K562 (cell line): ENCODE measurements at regions not wholly inside any gene's neighbourhood (a gene's known extent, or its start where the extent isn't known, plus 50 kb on each side); places are given as distances from the start of the nearest gene placed in this dataset.

ENCODE experiments used
- ATAC-seq: fragments of 200-7000 bp; cut with Tn5 transposase; 3 replicates; pipeline ENCODE4 v1.9.1; 2020; ENCODE audit warnings: moderate library complexity
- BruUV-seq: library from RNA; stranded (reverse); fragments of 400-500 nt; replicated peaks from 2 replicates; lab custom pipeline; 2021; lab: Mats Ljungman, UMichigan
- CTCF ChIA-PET: fragments of 300-600 bp; formaldehyde crosslinking; extraction: SDS; loops from one replicate; lab custom pipeline; 2021; ENCODE audit warnings: low intra/inter-chr PET ratio; lab: Yijun Ruan, JAX
- POLR2A ChIA-PET: fragments of 300-600, 350-650 bp; sonication (Branson Sonifier 250); formaldehyde crosslinking; extraction: SDS; loops from one replicate; lab custom pipeline; 2021; ENCODE audit warnings: antibody characterized with exemption, inconsistent platforms; lab: Yijun Ruan, JAX
- DNase-seq, 4 experiments: peaks; one replicate each; pipeline versions ENCODE4 v3.0.0 to v3.0.0-alpha.2; 2011 to 2018; ENCODE audit warnings: low spot score in 3 of 4, mixed read lengths in 3 of 4; ENCODE audit errors: extremely low read depth in 1 of 4
- FAIRE-seq: peaks from 2 replicates; lab custom pipeline; 2011; peaks lifted over from hg19 to GRCh38; lab: Jason Lieb, UNC
- H2AFZ ChIP-seq: 2 replicates; pipeline ENCODE4 v1.6.0; 2011; ENCODE audit warnings: low read depth, low read length, control low read depth, inconsistent platforms
- H3K27ac ChIP-seq: fragments of 200-600 bp; 3 replicates; pipeline ENCODE4 v1.8.0; 2011; ENCODE audit warnings: low read depth, mild to moderate bottlenecking, control low read depth, inconsistent platforms, low read length, moderate library complexity, mixed read lengths; ENCODE audit errors: extremely low read depth
- H3K27me3 ChIP-seq, 2 experiments: fragments of 300-600 bp in 1 of 2; 2 replicates in 1 of 2; 3 replicates in 1 of 2; pipeline versions ENCODE4 v1.6.0 to v1.8.0; 2011; ENCODE audit warnings: inconsistent platforms in 2 of 2, low read length in 2 of 2, mild to moderate bottlenecking in 1 of 2, mixed read lengths in 1 of 2, moderate library complexity in 1 of 2; ENCODE audit not compliant: control insufficient read depth in 2 of 2, insufficient read depth in 2 of 2
- H3K36me3 ChIP-seq: fragments of 300-600 bp; 3 replicates; pipeline ENCODE4 v1.8.0; 2011; ENCODE audit warnings: mild to moderate bottlenecking, low read length, inconsistent platforms; ENCODE audit not compliant: control insufficient read depth, insufficient read depth
- H3K4me1 ChIP-seq, 2 experiments: fragments of 200-600 bp in 1 of 2; replicated peaks in 1 of 2; 2 replicates in 1 of 2; 3 replicates in 1 of 2; pipeline versions ENCODE4 v1.5.1 to v1.8.0; 2011; ENCODE audit warnings: inconsistent platforms in 2 of 2, low read length in 2 of 2, mild to moderate bottlenecking in 1 of 2, mixed read lengths in 1 of 2, moderate library complexity in 1 of 2; ENCODE audit not compliant: control insufficient read depth in 2 of 2, insufficient read depth in 2 of 2
- H3K4me2 ChIP-seq: 2 replicates; pipeline ENCODE4 v1.6.1; 2011; ENCODE audit warnings: low read length, control low read depth, inconsistent platforms, mixed read lengths; ENCODE audit not compliant: insufficient read depth
- H3K4me3 ChIP-seq: fragments of 200-600 bp; sonication (generic), shearing (Covaris generic); 2 replicates; pipeline ENCODE4 v1.5.1; 2016; ENCODE audit warnings: control low read depth, inconsistent platforms
- H3K79me2 ChIP-seq: fragments of 200-600 bp; 3 replicates; pipeline ENCODE4 v1.8.0; 2011; ENCODE audit warnings: low read length, inconsistent platforms; ENCODE audit not compliant: control insufficient read depth, insufficient read depth
- H3K9ac ChIP-seq, 2 experiments: 2 replicates each; pipeline versions ENCODE4 v1.6.0 to v1.6.1; 2011; ENCODE audit warnings: low read depth in 2 of 2, low read length in 2 of 2, control low read depth in 1 of 2, inconsistent platforms in 1 of 2, mild to moderate bottlenecking in 1 of 2, mixed read lengths in 1 of 2; ENCODE audit not compliant: insufficient read depth in 1 of 2
- H3K9me1 ChIP-seq: one replicate; pipeline ENCODE4 v1.6.0; 2011; ENCODE audit warnings: inconsistent platforms, mild to moderate bottlenecking, low read length, moderate library complexity; ENCODE audit not compliant: control insufficient read depth, insufficient read depth
- H3K9me3 ChIP-seq: replicated peaks from 2 replicates; pipeline ENCODE4 v1.5.1; 2011; ENCODE audit warnings: low read depth, low read length, inconsistent platforms; ENCODE audit not compliant: control insufficient read depth, insufficient read depth
- H4K20me1 ChIP-seq: replicated peaks from 2 replicates; pipeline ENCODE4 v1.6.1; 2011; ENCODE audit warnings: low read length, inconsistent platforms, mixed read lengths; ENCODE audit not compliant: control insufficient read depth, insufficient read depth
- BRD9 ChIP-seq: fragments of 450-650 bp; IDR thresholded peaks from 2 replicates; pipeline ENCODE4 v1.6.1; 2018; ENCODE audit warnings: low read depth; ENCODE audit not compliant: partially characterized antibody
- EWSR1 ChIP-seq: fragments of 450-650 bp; IDR thresholded peaks from 2 replicates; pipeline ENCODE4 v1.6.1; 2018; ENCODE audit warnings: borderline replicate concordance, mild to moderate bottlenecking, low read depth, moderate library complexity; ENCODE audit not compliant: partially characterized antibody
- FOXA1 ChIP-seq: fragments of 450-650 bp; IDR thresholded peaks from 2 replicates; pipeline ENCODE4 v1.6.1; 2016; ENCODE audit warnings: mild to moderate bottlenecking, borderline replicate concordance
- JUNB ChIP-seq: fragments of 450-650 bp; formaldehyde crosslinking; conservative IDR thresholded peaks from 2 replicates; pipeline ENCODE4 v1.4.0; 2020; ENCODE audit warnings: mild to moderate bottlenecking
- KDM1A ChIP-seq, 2 experiments: fragments of 450-650 bp; IDR thresholded peaks; 2 replicates each; pipeline ENCODE4 v1.6.1; 2016; ENCODE audit warnings: mild to moderate bottlenecking in 2 of 2
- KDM4B ChIP-seq, 2 experiments: fragments of 450-650 bp in 1 of 2; sonication (generic) in 1 of 2; IDR thresholded peaks; 2 replicates each; pipeline ENCODE4 v1.6.1; 2016 to 2017; ENCODE audit warnings: borderline replicate concordance in 2 of 2, antibody characterized with exemption in 1 of 2, low read depth in 1 of 2, mild to moderate bottlenecking in 1 of 2
- MEF2A ChIP-seq: IDR thresholded peaks from 2 replicates; pipeline ENCODE4 v1.6.1; 2011; ENCODE audit warnings: low read depth, mild to moderate bottlenecking, low read length, moderate library complexity; ENCODE audit not compliant: control insufficient read depth
- NFRKB ChIP-seq: fragments of 450-650 bp; IDR thresholded peaks from 2 replicates; pipeline ENCODE4 v1.6.1; 2016; ENCODE audit warnings: low read depth
- SMC3 ChIP-seq: conservative IDR thresholded peaks from 2 replicates; pipeline ENCODE4 v1.6.1; 2011; ENCODE audit warnings: low read depth, low read length, improper control_type of control experiment; ENCODE audit not compliant: insufficient read depth
- SREBF2 ChIP-seq: sonication (generic); formaldehyde crosslinking; IDR thresholded peaks from 2 replicates; pipeline ENCODE4 v1.4.0; 2020; ENCODE audit warnings: mild to moderate bottlenecking, missing genetic modification reagents
- TBP ChIP-seq: optimal IDR thresholded peaks from 2 replicates; pipeline ENCODE3; 2011; ENCODE audit warnings: low read depth, low read length, improper control_type of control experiment
- TCF7L2 ChIP-seq: fragments of 150-350 bp; IDR thresholded peaks from 2 replicates; pipeline ENCODE4 v1.6.1; 2016; ENCODE audit warnings: low read depth, mild to moderate bottlenecking, low read length, moderate library complexity
- TEAD4 ChIP-seq, 2 experiments: sonication (generic) in 1 of 2; formaldehyde crosslinking in 1 of 2; IDR thresholded peaks; 2 replicates each; pipeline versions ENCODE4 v1.6.1 to v1.8.0; 2012 to 2022; ENCODE audit warnings: borderline replicate concordance in 1 of 2, inconsistent platforms in 1 of 2, low read length in 1 of 2, mild to moderate bottlenecking in 1 of 2, missing genetic modification reagents in 1 of 2
- ZNF263 ChIP-seq: sonication (generic); formaldehyde crosslinking; IDR thresholded peaks from 2 replicates; pipeline ENCODE4 v1.8.0; 2022; ENCODE audit warnings: mild to moderate bottlenecking, missing genetic modification reagents, borderline replicate concordance
- ZNF407 ChIP-seq: fragments of 450-650 bp; IDR thresholded peaks from 2 replicates; pipeline ENCODE4 v1.6.1; 2016; ENCODE audit warnings: low read depth
- ZNF583 ChIP-seq: fragments of 250-450 bp; sonication (Bioruptor Pico); IDR thresholded peaks from 2 replicates; pipeline ENCODE4 v1.4.0; 2020
- ZNF778 ChIP-seq: fragments of 450-650 bp; formaldehyde crosslinking; IDR thresholded peaks from 2 replicates; pipeline ENCODE4 v1.4.0; 2020; ENCODE audit warnings: mild to moderate bottlenecking, moderate library complexity
- ZNF79 ChIP-seq: fragments of 250-450 bp; sonication (Bioruptor Pico); IDR thresholded peaks from 2 replicates; pipeline ENCODE4 v1.4.0; 2020; ENCODE audit warnings: low read depth, mild to moderate bottlenecking, moderate library complexity
- WGBS: fragments of 100-300 bp; shearing (Covaris generic); methylation state at CpG from one replicate; pipeline ENCODE4 v1.1.6; 2016; ENCODE audit warnings: low coverage, mixed read lengths; ENCODE audit not compliant: insufficient coverage; ENCODE audit errors: missing lambda C conversion rate; 5-methylcytosine and 5-hydroxymethylcytosine counted together
- in situ Hi-C: fragments of 300-500 bp; cut with MboI; formaldehyde crosslinking; loops from 4 replicates; pipeline ENCODE4 v1.15.0; 2018; ENCODE audit warnings: inconsistent platforms, mixed read lengths
- intact Hi-C: fragments of 100-400 bp; cut with micrococcal nuclease; formaldehyde crosslinking; loops from 2 replicates; pipeline ENCODE4 v1.14.2; 2022

GRCh38 chr2:5250482-5250881, 441.7 kb upstream of the SOX11 start:
- no peaks in the 10 kb centered on the region for H3K9me3 ChIP-seq
- 0% methylated on average over 5 of the region's 5 CpGs for WGBS
- no peak overlapping the region for H3K4me3 ChIP-seq
- no peaks in the 10 kb centered on the region for H4K20me1 ChIP-seq
- no peaks in the 10 kb centered on the region for H3K4me1 ChIP-seq
- BruUV-seq: no TSS peak
- intact Hi-C loops (no loop called here), in situ Hi-C loops (no loop called here)
- POLR2A ChIA-PET: no interaction called here
- H2AFZ ChIP-seq: no peak overlapping the region
- no peak for ATAC-seq
- no peak overlapping the region for H3K27ac ChIP-seq
- no peak for FAIRE-seq
- no peak overlapping the region for H3K9ac ChIP-seq
- H3K9me1 ChIP-seq: no peaks in the 10 kb centered on the region
- CTCF ChIA-PET: no interaction called here
- DNase-seq: no peak
- no peaks in the 10 kb centered on the region for H3K27me3 ChIP-seq
- H3K4me2 ChIP-seq: no peak overlapping the region
- H3K79me2 ChIP-seq: no peaks in the 10 kb centered on the region
- H3K36me3 ChIP-seq: no peaks in the 10 kb centered on the region
- TF ChIP-seq ZNF583 (CRISPR knock-in tag) (no peak), ZNF263 (CRISPR knock-in tag) (no peak), SREBF2 (CRISPR knock-in tag) (no peak), EWSR1 (no peak), BRD9 (no peak), ZNF407 (no peak), ZNF778 (no peak), MEF2A (no peak), JUNB (CRISPR knock-in tag) (no peak), KDM4B (IDR thresholded peaks at IDR 0.05; ENCODE audit: borderline replicate concordance in 2 of 2, low read depth in 1 of 2) (no peak), TEAD4 (IDR thresholded peaks at IDR 0.05; ENCODE audit: low read length) (no peak), TEAD4 (CRISPR knock-in tag; IDR thresholded peaks at IDR 0.05; ENCODE audit: borderline replicate concordance) (no peak), TBP (no peak), FOXA1 (no peak), SMC3 (no peak), ZNF79 (no peak), KDM1A (IDR thresholded peaks at IDR 0.05) (no peak), NFRKB (no peak), TCF7L2 (no peak)
